ENCODE measurements at regions not wholly inside any gene's neighbourhood (a gene's known extent, or its start where the extent isn't known, plus 50 kb on each side); places are given as distances from the start of the nearest gene placed in this dataset.
A peak's percentile ranks its signal among the peaks of the same experiment; 100 is the strongest.
"Not testable (repeated sequence)": the region's sequence is repeated elsewhere in the genome, so short reads cannot be mapped to it uniquely, and the experiment has no call there.

GRCh38 chr9:42316026-42316425, 132.6 kb downstream of the SPATA31A6 start:
- DNase-seq (ENCODE audit: low read depth) = peak; percentile 10
- H3K4me3 ChIP-seq (ENCODE audit: low read depth, low read length) = not testable (repeated sequence)

- not testable (repeated sequence) for H3K4me3 ChIP-seq (ENCODE audit: low read depth, low read length); DNase-seq (ENCODE audit: low read depth)
Observed at GRCh38 chr9:42317677-42318076, 134.2 kb downstream of the SPATA31A6 start.

- not testable (repeated sequence) for DNase-seq (ENCODE audit: low read depth); H3K4me3 ChIP-seq (ENCODE audit: low read depth, low read length)
Observed at GRCh38 chr9:42323084-42323809, 139.8 kb downstream of the SPATA31A6 start.

GRCh38 chr9:42325142-42325541, 141.7 kb downstream of the SPATA31A6 start:
- not testable (repeated sequence) for DNase-seq (ENCODE audit: low read depth); H3K4me3 ChIP-seq (ENCODE audit: low read depth, low read length)

- not testable (repeated sequence) for H3K4me3 ChIP-seq (ENCODE audit: low read depth, low read length)
Observed at GRCh38 chr9:42325561-42325960, 142.1 kb downstream of the SPATA31A6 start.

GRCh38 chr9:42326482-42326881, 143.0 kb downstream of the SPATA31A6 start:
- DNase-seq (ENCODE audit: low read depth); H3K4me3 ChIP-seq (ENCODE audit: low read depth, low read length): not testable (repeated sequence)

More at GRCh38 chr9:42325561-42325960, 142.1 kb downstream of the SPATA31A6 start:
- DNase-seq (ENCODE audit: low read depth) = not testable (repeated sequence)

GRCh38 chr9:42335342-42335741, 151.9 kb downstream of the SPATA31A6 start:
- not testable (repeated sequence) for H3K4me3 ChIP-seq (ENCODE audit: low read depth, low read length)
- DNase-seq (ENCODE audit: low read depth) = peak; percentile 34

GRCh38 chr9:42335984-42336657, 152.7 kb downstream of the SPATA31A6 start:
- not testable (repeated sequence) for H3K4me3 ChIP-seq (ENCODE audit: low read depth, low read length); DNase-seq (ENCODE audit: low read depth)

- not testable (repeated sequence) for H3K4me3 ChIP-seq (ENCODE audit: low read depth, low read length)
- DNase-seq (ENCODE audit: low read depth) = peak; percentile 20
Observed at GRCh38 chr9:42338275-42338674, 154.8 kb downstream of the SPATA31A6 start.

- DNase-seq (ENCODE audit: low read depth) = peak; percentile 28
- H3K4me3 ChIP-seq (ENCODE audit: low read depth, low read length) = not testable (repeated sequence)
Observed at GRCh38 chr9:42339671-42340434, 156.4 kb downstream of the SPATA31A6 start.

GRCh38 chr9:42340435-42340723, 156.9 kb downstream of the SPATA31A6 start:
- H3K4me3 ChIP-seq (ENCODE audit: low read depth, low read length); DNase-seq (ENCODE audit: low read depth): not testable (repeated sequence)

- not testable (repeated sequence) for DNase-seq (ENCODE audit: low read depth)
Observed at GRCh38 chr9:42341860-42342259, 158.4 kb downstream of the SPATA31A6 start.

GRCh38 chr9:42342297-42342696, 158.8 kb downstream of the SPATA31A6 start:
- DNase-seq (ENCODE audit: low read depth) = not testable (repeated sequence)

More at GRCh38 chr9:42341860-42342259, 158.4 kb downstream of the SPATA31A6 start:
- not testable (repeated sequence) for H3K4me3 ChIP-seq (ENCODE audit: low read depth, low read length)

GRCh38 chr9:42344508-42344907, 161.0 kb downstream of the SPATA31A6 start:
- not testable (repeated sequence) for H3K4me3 ChIP-seq (ENCODE audit: low read depth, low read length); DNase-seq (ENCODE audit: low read depth)

More at GRCh38 chr9:42342297-42342696, 158.8 kb downstream of the SPATA31A6 start:
- H3K4me3 ChIP-seq (ENCODE audit: low read depth, low read length) = not testable (repeated sequence)

- not testable (repeated sequence) for H3K4me3 ChIP-seq (ENCODE audit: low read depth, low read length); DNase-seq (ENCODE audit: low read depth)
Observed at GRCh38 chr9:42346916-42347315, 163.5 kb downstream of the SPATA31A6 start.

- not testable (repeated sequence) for H3K4me3 ChIP-seq (ENCODE audit: low read depth, low read length)
Observed at GRCh38 chr9:42349181-42349580, 165.7 kb downstream of the SPATA31A6 start.

GRCh38 chr9:42350412-42350811, 167.0 kb downstream of the SPATA31A6 start:
- H3K4me3 ChIP-seq (ENCODE audit: low read depth, low read length); DNase-seq (ENCODE audit: low read depth): not testable (repeated sequence)

More at GRCh38 chr9:42349181-42349580, 165.7 kb downstream of the SPATA31A6 start:
- not testable (repeated sequence) for DNase-seq (ENCODE audit: low read depth)

- not testable (repeated sequence) for DNase-seq (ENCODE audit: low read depth); H3K4me3 ChIP-seq (ENCODE audit: low read depth, low read length)
Observed at GRCh38 chr9:42357604-42358373, 174.3 kb downstream of the SPATA31A6 start.
